Activated CD4-positive, alpha-beta memory T cell treated with anti-CD3 and anti-CD28 coated beads for 36 hours (primary cell): ENCODE measurements at regions not wholly inside any gene's neighbourhood (a gene's known extent, or its start where the extent isn't known, plus 50 kb on each side); places are given as distances from the start of the nearest gene placed in this dataset.
"Not testable (repeated sequence)": the region's sequence is repeated elsewhere in the genome, so short reads cannot be mapped to it uniquely, and the experiment has no call there.

Source experiments
- CTCF ChIA-PET: fragments of 350-600 bp; sonication (Branson Sonifier 250); formaldehyde crosslinking; loops from one replicate; lab custom pipeline; 2021; ENCODE audit warnings: antibody characterized with exemption, inconsistent platforms; lab: Charles Lee
- POLR2A ChIA-PET: fragments of 350-600 bp; sonication (Branson Sonifier 250); formaldehyde crosslinking; loops from one replicate; lab custom pipeline; 2021; ENCODE audit warnings: antibody characterized with exemption; lab: Charles Lee
- DNase-seq: peaks from one replicate; pipeline ENCODE4 v3.0.0-alpha.2; 2020
- H3K27ac Mint-ChIP-seq: one replicate; pipeline ENCODE4 v1.8.0; 2021; ENCODE audit warnings: mixed read lengths
- H3K27me3 Mint-ChIP-seq: one replicate; pipeline ENCODE4 v1.8.0; 2021; ENCODE audit warnings: mixed read lengths
- H3K36me3 Mint-ChIP-seq: one replicate; pipeline ENCODE4 v1.8.0; 2021; ENCODE audit warnings: mixed read lengths
- H3K4me1 Mint-ChIP-seq: one replicate; pipeline ENCODE4 v1.8.0; 2021; ENCODE audit warnings: low read depth, mixed read lengths
- H3K4me3 Mint-ChIP-seq: one replicate; pipeline ENCODE4 v1.8.0; 2021; ENCODE audit warnings: mild to moderate bottlenecking, mixed read lengths
- H3K9me3 Mint-ChIP-seq: one replicate; pipeline ENCODE4 v1.8.0; 2021; ENCODE audit warnings: mixed read lengths
- intact Hi-C: fragments of 100-400 bp; cut with micrococcal nuclease; formaldehyde crosslinking; loops from one replicate; pipeline ENCODE4 v1.15.1; 2023

- intact Hi-C loops: no loop called here
- H3K4me3 Mint-ChIP-seq: no peak overlapping the region
- H3K27ac Mint-ChIP-seq: no peak overlapping the region
- no peak for DNase-seq
- CTCF ChIA-PET: no interaction called here
- H3K9me3 Mint-ChIP-seq: no peaks in the 10 kb centered on the region
- no peaks in the 10 kb centered on the region for H3K4me1 Mint-ChIP-seq
- no peaks in the 10 kb centered on the region for H3K36me3 Mint-ChIP-seq
- POLR2A ChIA-PET: no interaction called here
- no peaks in the 10 kb centered on the region for H3K27me3 Mint-ChIP-seq
Measured at GRCh38 chrX:40854242-40854641, 118.9 kb upstream of the MED14 start.

- Mint-ChIP-seq H3K27ac (no peak overlapping the region), H3K4me1 (no peaks in the 10 kb centered on the region), H3K9me3 (no peaks in the 10 kb centered on the region), H3K27me3 (no peaks in the 10 kb centered on the region), H3K36me3 (no peaks in the 10 kb centered on the region), H3K4me3 (no peak overlapping the region)
- DNase-seq: no peak
- intact Hi-C loops: no loop called here
- CTCF ChIA-PET: no interaction called here
- POLR2A ChIA-PET: no interaction called here
Measured at GRCh38 chrX:40855411-40855810, 120.1 kb upstream of the MED14 start.

GRCh38 chrX:40855932-40856515 is 120.7 kb upstream of the MED14 start:
- no peak for DNase-seq
- POLR2A ChIA-PET: no interaction called here

GRCh38 chrX:40861952-40862554 is 126.7 kb upstream of the MED14 start:
- H3K9me3 Mint-ChIP-seq, H3K4me3 Mint-ChIP-seq, H3K4me1 Mint-ChIP-seq, DNase-seq, H3K27ac Mint-ChIP-seq, CTCF ChIA-PET, H3K27me3 Mint-ChIP-seq, H3K36me3 Mint-ChIP-seq, POLR2A ChIA-PET, intact Hi-C loops: not testable (repeated sequence)

More at GRCh38 chrX:40855932-40856515, 120.7 kb upstream of the MED14 start:
- Mint-ChIP-seq H3K4me1 (no peaks in the 10 kb centered on the region), H3K27me3 (no peaks in the 10 kb centered on the region), H3K9me3 (no peaks in the 10 kb centered on the region), H3K27ac (no peak overlapping the region), H3K36me3 (no peaks in the 10 kb centered on the region), H3K4me3 (no peak overlapping the region)
- CTCF ChIA-PET: no interaction called here
- intact Hi-C loops: no loop called here

- H3K27me3 Mint-ChIP-seq, H3K27ac Mint-ChIP-seq, H3K4me1 Mint-ChIP-seq, H3K9me3 Mint-ChIP-seq, H3K4me3 Mint-ChIP-seq, intact Hi-C loops, CTCF ChIA-PET, H3K36me3 Mint-ChIP-seq, POLR2A ChIA-PET, DNase-seq: not testable (repeated sequence)
Measured at GRCh38 chrX:40863260-40863659, 127.9 kb upstream of the MED14 start.

GRCh38 chrX:40863671-40864070 is 128.3 kb upstream of the MED14 start:
- CTCF ChIA-PET: no interaction called here
- no peaks in the 10 kb centered on the region for H3K36me3 Mint-ChIP-seq
- no peaks in the 10 kb centered on the region for H3K27me3 Mint-ChIP-seq
- no peak overlapping the region for H3K27ac Mint-ChIP-seq
- no peak overlapping the region for H3K4me3 Mint-ChIP-seq
- intact Hi-C loops: no loop called here
- POLR2A ChIA-PET: no interaction called here
- no peak for DNase-seq
- H3K4me1 Mint-ChIP-seq: no peaks in the 10 kb centered on the region
- H3K9me3 Mint-ChIP-seq: peaks cover 2% of the 10 kb centered on the region

GRCh38 chrX:40864972-40865371 is 129.6 kb upstream of the MED14 start:
- POLR2A ChIA-PET: no interaction called here
- no peaks in the 10 kb centered on the region for H3K4me1 Mint-ChIP-seq
- CTCF ChIA-PET: interaction anchor here (1.1 kb wide), 1 partner anchor 13 kb away, joined by 4 read pairs; no protein-coding TSS in a partner anchor
- intact Hi-C loops: no loop called here
- no peak overlapping the region for H3K27ac Mint-ChIP-seq
- H3K27me3 Mint-ChIP-seq: no peaks in the 10 kb centered on the region
- H3K4me3 Mint-ChIP-seq: no peak overlapping the region
- peaks cover 2% of the 10 kb centered on the region for H3K9me3 Mint-ChIP-seq
- no peak for DNase-seq
- no peaks in the 10 kb centered on the region for H3K36me3 Mint-ChIP-seq

GRCh38 chrX:40866893-40867292 is 131.6 kb upstream of the MED14 start:
- Mint-ChIP-seq H3K9me3 (peaks cover 2% of the 10 kb centered on the region), H3K27me3 (no peaks in the 10 kb centered on the region), H3K27ac (no peak overlapping the region), H3K36me3 (no peaks in the 10 kb centered on the region), H3K4me3 (no peak overlapping the region), H3K4me1 (peaks cover 9% of the 10 kb centered on the region)
- intact Hi-C loops: no loop called here
- CTCF ChIA-PET: no interaction called here
- POLR2A ChIA-PET: no interaction called here
- DNase-seq: no peak

GRCh38 chrX:40867352-40867751 is 132.0 kb upstream of the MED14 start:
- intact Hi-C loops: no loop called here
- no peak overlapping the region for H3K27ac Mint-ChIP-seq
- no peak for DNase-seq
- H3K9me3 Mint-ChIP-seq: peaks cover 2% of the 10 kb centered on the region
- no peaks in the 10 kb centered on the region for H3K27me3 Mint-ChIP-seq
- ChIA-PET POLR2A (no interaction called here), CTCF (no interaction called here)
- H3K4me3 Mint-ChIP-seq: no peak overlapping the region
- H3K4me1 Mint-ChIP-seq: peaks cover 11% of the 10 kb centered on the region
- no peaks in the 10 kb centered on the region for H3K36me3 Mint-ChIP-seq

- ChIA-PET POLR2A (no interaction called here), CTCF (interaction anchor here (1.0 kb wide), 1 partner anchor 9 kb away, joined by 3 read pairs; no protein-coding TSS in a partner anchor)
- DNase-seq: no peak
- H3K27me3 Mint-ChIP-seq: no peaks in the 10 kb centered on the region
- H3K9me3 Mint-ChIP-seq: no peaks in the 10 kb centered on the region
- peaks cover 11% of the 10 kb centered on the region for H3K4me1 Mint-ChIP-seq
- intact Hi-C loops: no loop called here
- H3K36me3 Mint-ChIP-seq: no peaks in the 10 kb centered on the region
- H3K4me3 Mint-ChIP-seq: no peak overlapping the region
- H3K27ac Mint-ChIP-seq: no peak overlapping the region
Measured at GRCh38 chrX:40868868-40869267, 133.5 kb upstream of the MED14 start.

GRCh38 chrX:40870982-40871381 is 135.6 kb upstream of the MED14 start:
- intact Hi-C loops: loop anchor here (5.0 kb wide), 1 partner anchor 141 kb away; no protein-coding TSS in a partner anchor
- H3K4me3 Mint-ChIP-seq, H3K9me3 Mint-ChIP-seq, DNase-seq, H3K27ac Mint-ChIP-seq, H3K27me3 Mint-ChIP-seq, H3K36me3 Mint-ChIP-seq, CTCF ChIA-PET: not testable (repeated sequence)
- peaks cover 11% of the 10 kb centered on the region for H3K4me1 Mint-ChIP-seq
- POLR2A ChIA-PET: interaction anchor here (0.5 kb wide), 1 partner anchor 143 kb away, joined by 3 read pairs; no protein-coding TSS in a partner anchor

- POLR2A ChIA-PET: interaction anchor here (0.5 kb wide), 1 partner anchor 142 kb away, joined by 3 read pairs; no protein-coding TSS in a partner anchor
- CTCF ChIA-PET: no interaction called here
Measured at GRCh38 chrX:40871385-40872082, 136.2 kb upstream of the MED14 start.

More at GRCh38 chrX:40871385-40872082, 136.2 kb upstream of the MED14 start:
- H3K27ac Mint-ChIP-seq: peak overlapping the region; percentile 70
- no peaks in the 10 kb centered on the region for H3K27me3 Mint-ChIP-seq
- intact Hi-C loops: loop anchor here (5.0 kb wide), 1 partner anchor 141 kb away; no protein-coding TSS in a partner anchor
- no peaks in the 10 kb centered on the region for H3K36me3 Mint-ChIP-seq
- no peak overlapping the region for H3K4me3 Mint-ChIP-seq
- DNase-seq: peak; percentile 46
- no peaks in the 10 kb centered on the region for H3K9me3 Mint-ChIP-seq
- peaks cover 11% of the 10 kb centered on the region for H3K4me1 Mint-ChIP-seq
